IgD-negative memory B cell (primary cell): ENCODE measurements at regions not wholly inside any gene's neighbourhood (a gene's known extent, or its start where the extent isn't known, plus 50 kb on each side); places are given as distances from the start of the nearest gene placed in this dataset.

Experiments used
- H3K27ac Mint-ChIP-seq, 3 donors: one replicate each; pipeline ENCODE4 v1.8.0; 2020 to 2022; ENCODE audit warnings: mild to moderate bottlenecking in 3 of 3, mixed read lengths in 3 of 3, moderate library complexity in 1 of 3
- H3K27me3 Mint-ChIP-seq: one replicate; pipeline ENCODE4 v1.8.0; 2021; ENCODE audit warnings: mixed read lengths
- H3K36me3 Mint-ChIP-seq: one replicate; pipeline ENCODE4 v1.8.0; 2020; ENCODE audit warnings: mild to moderate bottlenecking, mixed read lengths
- H3K4me1 Mint-ChIP-seq, 3 donors: one replicate each; pipeline ENCODE4 v1.8.0; 2020 to 2022; ENCODE audit warnings: mixed read lengths in 3 of 3, mild to moderate bottlenecking in 1 of 3
- H3K4me3 Mint-ChIP-seq, 4 donors: one replicate each; pipeline ENCODE4 v1.8.0; 2020 to 2022; ENCODE audit warnings: mild to moderate bottlenecking in 4 of 4, mixed read lengths in 4 of 4, moderate library complexity in 3 of 4
- H3K9me3 Mint-ChIP-seq, 3 donors: one replicate each; pipeline ENCODE4 v1.8.0; 2020 to 2021; ENCODE audit warnings: mixed read lengths in 3 of 3, mild to moderate bottlenecking in 1 of 3

DNA sequence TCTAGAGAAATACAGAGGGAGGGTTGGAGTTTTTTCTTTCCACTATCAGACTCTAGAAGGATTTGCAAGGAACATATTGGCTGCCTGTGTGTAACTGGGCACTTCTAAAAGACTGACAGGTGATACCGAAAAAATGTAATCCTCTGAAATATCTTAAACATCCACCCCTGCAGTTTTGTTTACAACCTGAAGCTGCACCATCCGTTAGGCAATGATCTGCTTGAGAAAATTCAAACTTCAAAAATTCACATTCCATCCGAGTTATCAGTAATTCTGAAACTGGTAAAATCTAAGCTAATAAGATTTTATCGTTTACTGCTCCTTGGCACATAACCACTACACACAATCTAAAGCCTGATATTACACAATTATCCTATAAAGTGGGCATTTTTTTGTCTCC is 528.6 kb downstream of the FUT8 start:
- Mint-ChIP-seq H3K4me1 (peaks cover 0 to 7% (median 4%) of the 10 kb centered on the region in 3 donors), H3K9me3 (no peaks in the 10 kb centered on the region), H3K27me3 (peaks cover 13% of the 10 kb centered on the region), H3K27ac (no peak overlapping the region), H3K4me3 (no peak overlapping the region), H3K36me3 (peaks cover 1% of the 10 kb centered on the region)

DNA sequence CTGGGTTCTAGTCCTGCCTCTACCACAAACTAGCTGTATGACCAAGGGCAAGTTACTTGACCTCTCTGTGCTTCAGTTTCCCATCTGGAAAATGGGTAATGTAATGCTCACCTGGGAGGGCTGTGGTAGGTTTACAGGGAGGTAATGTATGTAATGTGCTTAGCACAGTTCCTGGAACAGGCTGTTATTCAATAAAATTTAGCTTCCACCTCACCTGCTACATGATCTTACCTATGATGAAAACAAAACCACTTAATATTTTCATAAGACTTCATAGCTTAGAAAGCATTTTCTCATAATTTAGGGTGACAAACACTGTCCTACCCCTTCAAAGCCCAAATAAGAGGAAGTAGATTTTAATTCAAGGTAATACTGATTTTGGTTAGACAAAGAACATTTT is 530.6 kb downstream of the FUT8 start:
- H3K4me1 Mint-ChIP-seq, result peaks cover 0 to 3% (median 2%) of the 10 kb centered on the region in 3 donors
- H3K27me3 Mint-ChIP-seq, result peaks cover 11% of the 10 kb centered on the region
- no peak overlapping the region for H3K4me3 Mint-ChIP-seq
- no peaks in the 10 kb centered on the region for H3K9me3 Mint-ChIP-seq
- no peak overlapping the region for H3K27ac Mint-ChIP-seq
- peaks cover 1% of the 10 kb centered on the region for H3K36me3 Mint-ChIP-seq

DNA sequence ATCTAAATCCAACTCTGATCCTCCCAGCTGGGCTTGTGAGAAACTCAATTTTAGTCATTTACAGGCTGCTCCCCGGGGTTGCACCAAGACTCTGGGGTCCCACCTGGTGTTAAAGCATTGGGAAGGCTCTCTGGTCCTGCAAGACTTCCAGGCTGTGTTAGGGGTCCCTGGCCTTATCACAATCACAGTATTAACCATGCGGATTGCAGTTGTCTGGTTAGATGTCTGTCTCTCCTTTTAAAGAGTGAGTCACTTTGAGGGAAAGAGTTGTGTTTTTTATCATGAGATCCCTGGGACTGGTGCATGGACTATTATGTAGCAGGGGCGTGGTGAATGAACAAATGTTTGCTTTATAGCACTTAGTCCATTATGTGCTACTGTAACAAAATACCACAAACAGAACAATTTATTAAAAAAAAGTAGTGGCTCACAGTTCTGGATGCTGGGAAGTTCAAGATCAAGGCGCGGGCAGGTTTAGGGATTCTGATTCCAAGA is 531.4 kb downstream of the FUT8 start:
- H3K27me3 Mint-ChIP-seq, result peaks cover 10% of the 10 kb centered on the region
- H3K27ac Mint-ChIP-seq, result no peak overlapping the region

DNA sequence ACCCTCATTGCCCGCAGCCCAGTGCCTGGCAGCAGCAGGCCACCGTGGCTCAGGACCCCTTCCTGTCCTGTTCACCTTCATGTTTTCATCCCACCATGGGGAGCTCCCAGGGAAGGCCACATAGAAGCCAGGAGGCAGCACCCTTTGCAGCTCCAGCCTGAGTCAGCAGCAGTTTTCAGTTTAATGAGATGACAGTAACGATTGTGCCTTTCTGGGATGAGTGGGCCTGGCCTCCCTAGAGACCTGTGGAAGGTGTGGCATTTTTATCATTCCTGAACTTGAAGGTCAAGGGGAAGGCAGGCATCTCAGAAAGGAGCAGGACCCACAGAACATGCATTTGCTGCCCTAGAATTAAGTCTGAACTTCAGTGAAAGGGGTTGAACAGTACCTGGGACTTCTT is 532.8 kb downstream of the FUT8 start:
- no peak overlapping the region for H3K4me3 Mint-ChIP-seq

More for the DNA sequence above, 531.4 kb downstream of the FUT8 start:
- H3K4me3 Mint-ChIP-seq, result no peak overlapping the region
- H3K4me1 Mint-ChIP-seq, result peaks cover 0 to 3% (median 2%) of the 10 kb centered on the region in 3 donors
- peaks cover 1% of the 10 kb centered on the region for H3K36me3 Mint-ChIP-seq
- no peaks in the 10 kb centered on the region for H3K9me3 Mint-ChIP-seq

DNA sequence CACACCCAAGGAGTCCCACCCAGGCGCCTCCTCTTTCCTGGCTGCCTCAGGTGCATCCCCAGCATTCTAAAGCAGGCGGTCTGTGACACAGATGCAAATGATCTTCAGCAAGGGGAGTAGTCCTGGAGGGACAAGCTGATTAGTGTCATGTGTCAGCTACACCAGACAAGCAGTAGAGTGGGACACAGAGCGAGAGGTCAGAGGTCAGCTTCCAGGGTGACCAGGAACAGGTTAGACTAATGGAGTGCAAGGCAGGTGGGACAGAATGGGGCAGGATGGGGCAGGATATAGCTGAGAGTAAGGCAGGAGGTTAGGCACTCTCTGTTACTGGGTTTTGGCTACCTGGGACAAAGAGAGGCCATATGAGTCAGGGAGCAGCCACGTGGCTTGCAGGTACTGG is 534.0 kb downstream of the FUT8 start:
- peaks cover 17% of the 10 kb centered on the region for H3K27me3 Mint-ChIP-seq
- H3K4me3 Mint-ChIP-seq, result no peak overlapping the region
- no peaks in the 10 kb centered on the region for H3K36me3 Mint-ChIP-seq
- H3K4me1 Mint-ChIP-seq, result no peaks in the 10 kb centered on the region
- H3K27ac Mint-ChIP-seq, result no peak overlapping the region
- H3K9me3 Mint-ChIP-seq, result no peaks in the 10 kb centered on the region

More for the DNA sequence above, 532.8 kb downstream of the FUT8 start:
- Mint-ChIP-seq H3K9me3 (no peaks in the 10 kb centered on the region), H3K27me3 (peaks cover 15% of the 10 kb centered on the region), H3K36me3 (no peaks in the 10 kb centered on the region), H3K27ac (no peak overlapping the region), H3K4me1 (no peaks in the 10 kb centered on the region)

DNA sequence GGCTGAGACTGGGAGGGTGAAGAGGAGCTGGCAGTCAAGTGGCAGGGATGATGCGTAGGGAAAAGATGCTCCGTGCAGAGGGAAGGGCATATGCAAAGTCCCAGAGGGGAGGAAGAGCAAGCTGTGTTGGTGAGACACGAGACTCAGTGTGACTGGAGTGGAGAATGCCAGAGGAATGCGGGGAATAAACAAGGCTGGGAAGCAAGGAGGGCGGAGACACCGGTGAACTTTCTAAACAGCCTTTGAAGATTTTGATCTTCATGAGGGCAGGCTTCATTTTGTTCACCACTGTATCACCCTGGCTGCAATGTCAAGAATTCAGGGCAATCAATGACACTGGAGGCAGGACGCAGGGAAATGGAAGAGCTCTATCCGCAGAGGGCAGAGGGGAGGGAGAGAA is 535.8 kb downstream of the FUT8 start:
- H3K36me3 Mint-ChIP-seq, result no peaks in the 10 kb centered on the region
- H3K27ac Mint-ChIP-seq, result no peak overlapping the region
- H3K4me1 Mint-ChIP-seq, result no peaks in the 10 kb centered on the region
- H3K27me3 Mint-ChIP-seq, result peaks cover 18% of the 10 kb centered on the region
- H3K9me3 Mint-ChIP-seq, result no peaks in the 10 kb centered on the region
- H3K4me3 Mint-ChIP-seq, result no peak overlapping the region

DNA sequence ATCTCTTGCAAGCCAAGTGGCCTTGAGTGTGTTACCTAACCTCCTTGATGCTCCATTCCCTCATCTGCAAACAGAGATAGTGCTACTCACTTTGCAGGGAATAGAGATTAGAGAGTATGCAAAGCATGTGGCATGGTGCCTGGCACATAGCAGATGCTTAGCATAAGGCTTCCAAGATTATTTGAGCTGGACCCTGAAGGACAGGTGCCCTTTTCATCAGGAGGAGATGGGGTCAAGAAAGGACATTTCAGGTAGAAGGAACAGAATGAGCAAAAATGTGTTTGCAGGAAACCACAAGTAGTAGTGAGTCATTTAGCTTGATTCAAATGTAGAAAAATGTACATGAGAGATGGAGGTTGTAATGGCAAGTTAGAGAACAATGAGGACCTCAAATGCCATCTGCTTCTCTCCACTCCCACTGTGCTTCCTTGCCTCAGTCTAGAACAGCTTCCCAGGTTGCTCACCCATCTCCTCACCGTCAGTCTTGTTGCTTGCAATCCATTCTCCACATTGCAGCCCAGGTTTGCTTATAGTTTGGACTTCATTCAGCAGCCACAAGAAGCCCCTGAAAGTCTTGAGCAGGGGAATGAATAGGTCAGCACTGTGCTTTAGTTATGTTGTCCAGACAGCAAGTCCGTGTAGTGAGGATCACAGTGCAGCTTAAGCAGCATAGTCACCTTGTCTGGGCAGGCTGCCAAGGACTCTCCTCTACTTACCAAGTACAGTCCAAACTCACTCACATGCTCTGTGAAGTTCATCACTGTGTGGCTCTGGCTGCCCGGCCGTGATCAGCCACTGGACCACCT is 536.3 kb upstream of the CCDC196 start:
- Mint-ChIP-seq H3K4me1 (no peaks in the 10 kb centered on the region), H3K27me3 (peaks cover 18% of the 10 kb centered on the region), H3K4me3 (no peak overlapping the region), H3K36me3 (no peaks in the 10 kb centered on the region), H3K9me3 (no peaks in the 10 kb centered on the region), H3K27ac (no peak overlapping the region)

DNA sequence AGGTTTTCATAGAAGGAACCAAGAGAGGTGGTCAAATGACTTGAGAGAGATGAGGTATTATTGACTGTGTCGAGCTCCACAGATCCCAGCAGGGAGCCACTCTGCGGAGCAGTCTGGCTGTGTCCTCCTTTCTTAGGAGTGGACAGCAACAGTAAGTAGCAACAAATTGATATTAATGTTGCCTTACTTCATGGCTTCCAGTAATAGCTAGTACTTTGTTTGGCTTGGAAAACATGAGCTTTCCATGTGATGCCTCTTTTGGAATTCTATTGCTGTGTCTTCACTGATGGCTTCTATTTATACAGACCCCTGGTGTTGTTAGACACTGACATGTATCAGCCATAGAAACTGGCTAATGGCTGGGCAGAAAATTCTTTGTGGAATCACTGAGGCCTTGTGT is 531.2 kb upstream of the CCDC196 start:
- Mint-ChIP-seq H3K36me3 (no peaks in the 10 kb centered on the region), H3K27ac (no peak overlapping the region), H3K9me3 (no peaks in the 10 kb centered on the region)

DNA sequence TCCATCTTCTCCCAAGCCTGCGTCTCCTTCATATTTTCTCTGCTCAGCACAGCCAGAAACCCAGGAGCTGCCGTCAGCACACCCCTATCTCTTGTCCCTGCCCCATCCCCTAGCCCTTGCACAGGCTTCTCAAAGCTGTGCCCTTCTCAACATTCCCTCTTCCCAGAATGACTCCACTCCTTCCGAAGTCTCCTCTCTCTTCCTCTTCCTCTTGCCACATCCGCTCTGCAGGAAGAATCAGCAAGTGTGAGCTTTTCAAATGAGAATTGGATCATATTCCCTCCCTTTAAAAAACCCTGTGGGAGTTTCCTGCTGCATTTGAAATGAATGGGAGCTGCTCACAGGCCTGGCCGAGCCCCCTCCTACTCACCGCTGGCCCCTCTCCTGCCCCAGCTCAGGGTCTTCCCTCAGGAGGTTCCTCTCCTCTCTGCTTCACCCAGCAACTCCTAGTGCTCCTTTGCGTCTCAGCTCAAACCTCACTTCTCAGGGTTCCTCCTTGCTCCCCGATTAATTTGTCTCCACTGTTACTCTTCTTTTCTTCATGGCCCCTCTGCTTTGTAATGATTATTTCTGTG is 528.5 kb upstream of the CCDC196 start:
- Mint-ChIP-seq H3K4me3 (no peak overlapping the region), H3K4me1 (peaks cover 0 to 5% (median 2%) of the 10 kb centered on the region in 3 donors), H3K9me3 (no peaks in the 10 kb centered on the region), H3K27me3 (peaks cover 7% of the 10 kb centered on the region), H3K36me3 (no peaks in the 10 kb centered on the region), H3K27ac (no peak overlapping the region)

More for the DNA sequence above, 531.2 kb upstream of the CCDC196 start:
- no peak overlapping the region for H3K4me3 Mint-ChIP-seq
- peaks cover 0 to 5% (median 2%) of the 10 kb centered on the region in 3 donors for H3K4me1 Mint-ChIP-seq
- peaks cover 6% of the 10 kb centered on the region for H3K27me3 Mint-ChIP-seq

DNA sequence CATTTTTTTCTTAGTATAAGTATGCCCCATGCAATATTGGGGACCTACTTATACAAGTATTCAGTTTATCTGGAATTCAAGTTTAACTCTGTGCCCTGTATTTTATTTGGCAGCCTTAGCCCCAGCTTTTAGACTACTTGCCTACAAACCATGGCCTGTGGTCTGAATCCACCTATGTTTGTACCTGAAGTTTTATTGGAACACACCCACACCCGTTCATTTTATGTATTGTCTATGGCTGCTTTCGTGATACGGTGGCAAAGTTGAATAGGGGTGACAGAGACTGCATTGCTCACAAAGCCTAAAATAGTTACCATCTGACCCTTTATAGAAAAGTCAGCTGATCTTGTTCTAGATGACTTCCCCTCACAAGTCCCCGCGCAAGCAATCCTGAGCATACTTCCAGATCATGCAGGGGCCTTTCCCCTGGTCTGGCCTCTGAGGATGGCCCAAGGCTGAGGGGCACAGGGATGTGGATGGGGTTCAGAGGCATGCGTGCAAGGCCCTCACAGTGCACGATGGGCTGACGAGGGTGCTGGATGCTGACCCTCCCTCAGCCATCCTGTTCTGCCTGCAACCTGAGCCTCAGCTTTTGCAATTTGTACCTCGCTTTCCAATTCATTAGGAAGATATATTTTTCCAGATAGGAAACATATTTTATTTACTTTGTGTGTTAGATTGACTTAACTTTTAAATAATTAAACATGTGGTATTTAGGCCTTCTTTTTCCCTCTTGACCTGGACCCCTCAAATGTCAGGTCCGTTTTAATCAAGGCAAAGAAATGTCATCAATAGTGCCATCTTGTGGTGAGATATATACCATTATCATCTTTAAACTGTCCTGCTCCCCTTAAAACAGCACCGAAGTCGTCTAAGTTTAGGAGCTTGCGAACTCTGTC is 527.3 kb upstream of the CCDC196 start:
- Mint-ChIP-seq H3K4me3 (no peak overlapping the region), H3K27me3 (peaks cover 7% of the 10 kb centered on the region), H3K9me3 (no peaks in the 10 kb centered on the region), H3K36me3 (no peaks in the 10 kb centered on the region), H3K4me1 (peaks cover 0 to 5% (median 2%) of the 10 kb centered on the region in 3 donors), H3K27ac (no peak overlapping the region)

DNA sequence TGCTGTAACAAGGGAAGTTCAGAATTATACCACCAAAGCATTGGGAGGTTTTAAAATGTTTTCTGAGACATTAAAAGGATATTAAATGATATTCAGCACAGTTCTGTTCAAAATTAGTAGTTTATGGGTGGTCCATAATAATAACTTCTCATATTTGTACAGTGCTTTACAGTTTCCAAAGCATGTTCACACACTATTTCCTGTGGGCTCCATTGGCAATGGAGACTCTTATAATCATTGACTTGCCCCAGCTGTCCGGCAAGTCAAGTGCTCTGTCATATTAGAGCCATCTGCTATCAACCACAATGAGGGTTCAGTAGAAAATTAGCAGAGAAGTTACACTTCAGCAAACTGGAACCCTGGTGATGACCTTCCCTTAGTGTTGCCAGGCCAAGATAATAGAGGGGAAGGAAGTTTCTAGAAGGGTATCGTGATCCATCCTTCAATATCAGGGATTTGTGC is 526.6 kb upstream of the CCDC196 start:
- no peak overlapping the region for H3K4me3 Mint-ChIP-seq
- peaks cover 0 to 5% (median 2%) of the 10 kb centered on the region in 3 donors for H3K4me1 Mint-ChIP-seq
- no peak overlapping the region for H3K27ac Mint-ChIP-seq
- H3K36me3 Mint-ChIP-seq, result no peaks in the 10 kb centered on the region
- peaks cover 7% of the 10 kb centered on the region for H3K27me3 Mint-ChIP-seq
- no peaks in the 10 kb centered on the region for H3K9me3 Mint-ChIP-seq

DNA sequence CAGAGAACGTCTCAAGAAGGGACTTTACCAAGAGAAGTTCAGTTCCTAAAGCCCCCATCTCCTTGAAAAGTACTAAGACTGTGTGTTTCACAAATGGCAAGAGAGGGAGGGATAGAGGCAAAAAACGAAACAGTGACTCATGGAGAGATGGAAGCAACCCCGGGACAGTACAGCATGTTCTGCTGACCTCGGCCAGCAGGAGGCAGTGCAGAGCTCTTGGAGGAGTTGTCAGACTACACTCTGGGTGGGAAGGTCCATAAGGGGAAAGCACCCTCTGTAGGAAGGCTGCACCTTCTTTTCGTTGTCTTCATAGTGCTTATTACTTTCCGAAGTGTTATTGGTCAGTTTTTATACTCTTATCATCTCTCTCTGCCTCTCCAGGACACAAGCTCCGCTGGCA is 525.2 kb upstream of the CCDC196 start:
- Mint-ChIP-seq H3K27me3 (peaks cover 7% of the 10 kb centered on the region), H3K27ac (no peak overlapping the region), H3K4me1 (peaks cover 0 to 5% (median 2%) of the 10 kb centered on the region in 3 donors), H3K36me3 (no peaks in the 10 kb centered on the region), H3K9me3 (no peaks in the 10 kb centered on the region), H3K4me3 (no peak overlapping the region)

DNA sequence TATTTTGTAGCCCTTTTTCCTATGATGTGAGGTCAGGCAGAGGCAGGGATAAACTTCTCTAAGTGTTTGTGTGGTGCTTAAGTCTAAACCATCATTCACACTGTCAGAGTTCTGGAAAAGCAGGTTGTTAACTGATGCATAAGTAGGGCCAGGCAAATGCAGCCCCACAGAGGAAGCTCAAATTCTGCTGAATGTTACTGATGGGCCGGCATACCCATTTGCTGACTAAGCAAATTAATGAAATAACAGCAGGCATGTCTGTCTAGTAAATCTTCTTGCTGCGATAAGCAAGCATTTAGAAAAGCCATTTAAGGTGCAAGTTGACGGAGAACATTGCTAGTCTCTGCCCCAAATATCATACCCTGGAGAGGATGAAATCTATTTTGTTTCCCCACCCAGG is 523.2 kb upstream of the CCDC196 start:
- Mint-ChIP-seq H3K36me3 (no peaks in the 10 kb centered on the region), H3K27ac (no peak overlapping the region), H3K27me3 (peaks cover 11% of the 10 kb centered on the region), H3K4me1 (peaks cover 0 to 5% (median 2%) of the 10 kb centered on the region in 3 donors), H3K9me3 (no peaks in the 10 kb centered on the region), H3K4me3 (no peak overlapping the region)

DNA sequence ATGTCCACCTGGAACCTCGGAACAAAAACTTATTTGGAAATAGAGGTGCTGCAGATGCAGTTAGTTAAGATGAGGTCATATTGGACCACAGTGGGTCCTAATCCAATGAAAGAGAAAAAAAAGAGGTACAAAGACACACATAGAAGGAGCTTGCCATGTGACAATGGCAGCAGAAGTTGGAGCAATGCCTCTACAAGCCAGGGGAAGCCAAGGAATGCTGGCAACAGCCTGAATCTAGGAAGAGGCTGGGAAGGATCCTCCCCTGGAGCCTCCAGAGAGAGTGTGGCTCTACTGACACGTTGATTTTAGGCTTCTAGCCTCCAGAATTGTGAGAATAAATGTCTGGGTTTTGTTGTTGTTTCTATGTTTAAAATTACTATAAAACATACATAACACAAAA is 521.8 kb upstream of the CCDC196 start:
- no peaks in the 10 kb centered on the region for H3K9me3 Mint-ChIP-seq
- H3K4me3 Mint-ChIP-seq, result no peak overlapping the region
- H3K27me3 Mint-ChIP-seq, result peaks cover 12% of the 10 kb centered on the region
- no peak overlapping the region for H3K27ac Mint-ChIP-seq
- H3K4me1 Mint-ChIP-seq, result peaks cover 0 to under 1% (median 0%) of the 10 kb centered on the region in 3 donors
- no peaks in the 10 kb centered on the region for H3K36me3 Mint-ChIP-seq

DNA sequence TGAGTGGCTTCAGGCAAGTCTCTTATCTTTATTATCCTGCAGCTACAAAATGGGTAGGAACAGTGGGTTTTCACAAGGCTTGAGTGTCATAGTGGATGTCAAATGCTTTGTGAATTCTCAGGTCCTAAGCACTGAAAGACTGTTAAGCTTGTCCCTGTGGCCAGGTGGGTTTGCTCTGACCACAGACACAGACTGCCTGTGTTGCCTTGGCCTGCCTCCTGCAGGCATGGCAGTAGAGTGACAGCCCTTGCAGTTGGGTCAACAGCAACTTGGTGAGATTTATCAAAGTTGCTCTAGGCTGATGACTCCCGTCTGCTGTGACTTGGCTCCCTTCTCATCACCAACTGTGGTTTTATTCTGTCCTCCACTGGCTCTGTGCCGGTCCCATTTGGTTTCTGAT is 520.0 kb upstream of the CCDC196 start:
- no peaks in the 10 kb centered on the region for H3K36me3 Mint-ChIP-seq
- peaks cover 12% of the 10 kb centered on the region for H3K27me3 Mint-ChIP-seq
- H3K4me3 Mint-ChIP-seq, result no peak overlapping the region
- no peaks in the 10 kb centered on the region for H3K9me3 Mint-ChIP-seq
- H3K27ac Mint-ChIP-seq, result no peak overlapping the region
- no peaks in the 10 kb centered on the region for H3K4me1 Mint-ChIP-seq
